ENCODE measurements at regions not wholly inside any gene's neighbourhood (a gene's known extent, or its start where the extent isn't known, plus 50 kb on each side); places are given as distances from the start of the nearest gene placed in this dataset.

- WGBS (ENCODE audit: insufficient coverage): 23% methylated on average over 3 of the region's 5 CpGs
- Histone ChIP-seq H3K27ac (ENCODE audit: low read depth, low read length) (no peak overlapping the region), H3K27me3 (ENCODE audit: control insufficient read depth, insufficient read depth, low read length) (peaks cover 5% of the 10 kb centered on the region), H3K4me3 (ENCODE audit: low read depth, low read length) (no peak overlapping the region), H3K36me3 (ENCODE audit: control insufficient read depth, insufficient read depth, low read length) (no peaks in the 10 kb centered on the region), H3K4me1 (ENCODE audit: control insufficient read depth, insufficient read depth, low read length) (peaks cover 21% of the 10 kb centered on the region), H3K9me3 (ENCODE audit: control insufficient read depth, insufficient read depth, low read length) (no peaks in the 10 kb centered on the region)
- DNase-seq (ENCODE audit: low read depth in 4 of 6, low spot score in 6 of 6): peak in 2 of 6 donors; percentile 76 to 77
These were observed 247.2 kb downstream of the SHQ1 start for GRCh38 chr3:72601060-72601459.

- peaks cover 7% of the 10 kb centered on the region for H3K27me3 ChIP-seq (ENCODE audit: control insufficient read depth, insufficient read depth, low read length)
- no peak overlapping the region for H3K27ac ChIP-seq (ENCODE audit: low read depth, low read length)
- H3K9me3 ChIP-seq (ENCODE audit: control insufficient read depth, insufficient read depth, low read length): no peaks in the 10 kb centered on the region
- peak in 2 of 6 donors; percentile 44 to 89 for DNase-seq (ENCODE audit: low read depth in 4 of 6, low spot score in 6 of 6)
- 0% methylated on average over 1 of the region's 5 CpGs for WGBS (ENCODE audit: insufficient coverage)
- no peak overlapping the region for H3K4me3 ChIP-seq (ENCODE audit: low read depth, low read length)
- H3K36me3 ChIP-seq (ENCODE audit: control insufficient read depth, insufficient read depth, low read length): no peaks in the 10 kb centered on the region
- H3K4me1 ChIP-seq (ENCODE audit: control insufficient read depth, insufficient read depth, low read length): peaks cover 20% of the 10 kb centered on the region
These were observed 250.5 kb downstream of the SHQ1 start for GRCh38 chr3:72597756-72598195.

- Histone ChIP-seq H3K27me3 (ENCODE audit: control insufficient read depth, insufficient read depth, low read length) (peaks cover 7% of the 10 kb centered on the region), H3K4me1 (ENCODE audit: control insufficient read depth, insufficient read depth, low read length) (peaks cover 20% of the 10 kb centered on the region), H3K36me3 (ENCODE audit: control insufficient read depth, insufficient read depth, low read length) (no peaks in the 10 kb centered on the region), H3K4me3 (ENCODE audit: low read depth, low read length) (no peak overlapping the region), H3K27ac (ENCODE audit: low read depth, low read length) (no peak overlapping the region), H3K9me3 (ENCODE audit: control insufficient read depth, insufficient read depth, low read length) (no peaks in the 10 kb centered on the region)
- no peak for DNase-seq (ENCODE audit: low read depth in 4 of 6, low spot score in 6 of 6)
These were observed 251.2 kb downstream of the SHQ1 start for GRCh38 chr3:72597043-72597442.

GRCh38 chr3:72595927-72596610 is 252.2 kb downstream of the SHQ1 start:
- no peak for DNase-seq (ENCODE audit: low read depth in 4 of 6, low spot score in 6 of 6)
- Histone ChIP-seq H3K4me1 (ENCODE audit: control insufficient read depth, insufficient read depth, low read length) (peaks cover 23% of the 10 kb centered on the region), H3K36me3 (ENCODE audit: control insufficient read depth, insufficient read depth, low read length) (no peaks in the 10 kb centered on the region), H3K4me3 (ENCODE audit: low read depth, low read length) (no peak overlapping the region), H3K9me3 (ENCODE audit: control insufficient read depth, insufficient read depth, low read length) (no peaks in the 10 kb centered on the region), H3K27me3 (ENCODE audit: control insufficient read depth, insufficient read depth, low read length) (peaks cover 7% of the 10 kb centered on the region), H3K27ac (ENCODE audit: low read depth, low read length) (no peak overlapping the region)
- 87% methylated on average over 6 of the region's 7 CpGs for WGBS (ENCODE audit: insufficient coverage)

- Histone ChIP-seq H3K27ac (ENCODE audit: low read depth, low read length) (no peak overlapping the region), H3K4me1 (ENCODE audit: control insufficient read depth, insufficient read depth, low read length) (peaks cover 25% of the 10 kb centered on the region), H3K4me3 (ENCODE audit: low read depth, low read length) (no peak overlapping the region), H3K27me3 (ENCODE audit: control insufficient read depth, insufficient read depth, low read length) (peaks cover 7% of the 10 kb centered on the region), H3K9me3 (ENCODE audit: control insufficient read depth, insufficient read depth, low read length) (no peaks in the 10 kb centered on the region), H3K36me3 (ENCODE audit: control insufficient read depth, insufficient read depth, low read length) (no peaks in the 10 kb centered on the region)
- 78% methylated on average over 4 of the region's 4 CpGs for WGBS (ENCODE audit: insufficient coverage)
- no peak for DNase-seq (ENCODE audit: low read depth in 4 of 6, low spot score in 6 of 6)
These were observed 252.9 kb downstream of the SHQ1 start for GRCh38 chr3:72595376-72595775.

- H3K4me1 ChIP-seq (ENCODE audit: control insufficient read depth, insufficient read depth, low read length): peaks cover 25% of the 10 kb centered on the region
- no peaks in the 10 kb centered on the region for H3K36me3 ChIP-seq (ENCODE audit: control insufficient read depth, insufficient read depth, low read length)
- no peak for DNase-seq (ENCODE audit: low read depth in 4 of 6, low spot score in 6 of 6)
- no peak overlapping the region for H3K4me3 ChIP-seq (ENCODE audit: low read depth, low read length)
- H3K27me3 ChIP-seq (ENCODE audit: control insufficient read depth, insufficient read depth, low read length): peaks cover 9% of the 10 kb centered on the region
- 100% methylated on average over 1 of the region's 3 CpGs for WGBS (ENCODE audit: insufficient coverage)
- no peak overlapping the region for H3K27ac ChIP-seq (ENCODE audit: low read depth, low read length)
- H3K9me3 ChIP-seq (ENCODE audit: control insufficient read depth, insufficient read depth, low read length): no peaks in the 10 kb centered on the region
These were observed 253.5 kb downstream of the SHQ1 start for GRCh38 chr3:72594615-72595215.

GRCh38 chr3:72593881-72594397 is 254.3 kb downstream of the SHQ1 start:
- H3K4me1 ChIP-seq (ENCODE audit: control insufficient read depth, insufficient read depth, low read length): peaks cover 25% of the 10 kb centered on the region
- WGBS (ENCODE audit: insufficient coverage): 83% methylated on average over 3 of the region's 5 CpGs
- H3K36me3 ChIP-seq (ENCODE audit: control insufficient read depth, insufficient read depth, low read length): no peaks in the 10 kb centered on the region
- no peaks in the 10 kb centered on the region for H3K9me3 ChIP-seq (ENCODE audit: control insufficient read depth, insufficient read depth, low read length)
- no peak for DNase-seq (ENCODE audit: low read depth in 4 of 6, low spot score in 6 of 6)
- no peak overlapping the region for H3K27ac ChIP-seq (ENCODE audit: low read depth, low read length)
- peaks cover 9% of the 10 kb centered on the region for H3K27me3 ChIP-seq (ENCODE audit: control insufficient read depth, insufficient read depth, low read length)
- H3K4me3 ChIP-seq (ENCODE audit: low read depth, low read length): no peak overlapping the region

GRCh38 chr3:72591522-72592421 is 256.5 kb downstream of the SHQ1 start:
- no peak overlapping the region for H3K4me3 ChIP-seq (ENCODE audit: low read depth, low read length)
- peak overlapping the region; percentile 59 for H3K27ac ChIP-seq (ENCODE audit: low read depth, low read length)
- H3K27me3 ChIP-seq (ENCODE audit: control insufficient read depth, insufficient read depth, low read length): peaks cover 9% of the 10 kb centered on the region
- DNase-seq (ENCODE audit: low read depth in 4 of 6, low spot score in 6 of 6): peak in 4 of 6 donors; percentile 45 to 81 (median 62)
- no peaks in the 10 kb centered on the region for H3K36me3 ChIP-seq (ENCODE audit: control insufficient read depth, insufficient read depth, low read length)
- no peaks in the 10 kb centered on the region for H3K9me3 ChIP-seq (ENCODE audit: control insufficient read depth, insufficient read depth, low read length)
- H3K4me1 ChIP-seq (ENCODE audit: control insufficient read depth, insufficient read depth, low read length): peaks cover 25% of the 10 kb centered on the region
- 44% methylated on average over 13 of the region's 14 CpGs for WGBS (ENCODE audit: insufficient coverage)

GRCh38 chr3:72590732-72591221 is 257.5 kb downstream of the SHQ1 start:
- no peaks in the 10 kb centered on the region for H3K9me3 ChIP-seq (ENCODE audit: control insufficient read depth, insufficient read depth, low read length)
- H3K4me3 ChIP-seq (ENCODE audit: low read depth, low read length): no peak overlapping the region
- WGBS (ENCODE audit: insufficient coverage): 41% methylated on average over 8 of the region's 12 CpGs
- H3K36me3 ChIP-seq (ENCODE audit: control insufficient read depth, insufficient read depth, low read length): no peaks in the 10 kb centered on the region
- H3K4me1 ChIP-seq (ENCODE audit: control insufficient read depth, insufficient read depth, low read length): peaks cover 28% of the 10 kb centered on the region
- DNase-seq (ENCODE audit: low read depth in 4 of 6, low spot score in 6 of 6): no peak
- peaks cover 4% of the 10 kb centered on the region for H3K27me3 ChIP-seq (ENCODE audit: control insufficient read depth, insufficient read depth, low read length)
- peak overlapping the region; percentile 59 for H3K27ac ChIP-seq (ENCODE audit: low read depth, low read length)
